IPS-15b (cell line): ENCODE measurements at regions not wholly inside any gene's neighbourhood (a gene's known extent, or its start where the extent isn't known, plus 50 kb on each side); places are given as distances from the start of the nearest gene placed in this dataset.

ENCODE experiments used
- H3K27me3 ChIP-seq: one replicate; pipeline ENCODE4 v1.6.1; 2013; ENCODE audit warnings: low read length; ENCODE audit not compliant: control insufficient read depth, insufficient read depth
- H3K36me3 ChIP-seq: one replicate; pipeline ENCODE4 v1.6.1; 2013; ENCODE audit warnings: low read length; ENCODE audit not compliant: control insufficient read depth, insufficient read depth
- H3K4me1 ChIP-seq: one replicate; pipeline ENCODE4 v1.6.1; 2013; ENCODE audit warnings: mild to moderate bottlenecking, low read length; ENCODE audit not compliant: control insufficient read depth, insufficient read depth
- H3K4me3 ChIP-seq: one replicate; pipeline ENCODE4 v1.5.1; 2013; ENCODE audit warnings: low read depth, low read length
- H3K9ac ChIP-seq: one replicate; pipeline ENCODE4 v1.6.1; 2013; ENCODE audit warnings: low read depth, mild to moderate bottlenecking, low read length
- H3K9me3 ChIP-seq: one replicate; pipeline ENCODE4 v1.6.1; 2013; ENCODE audit warnings: mild to moderate bottlenecking, low read length; ENCODE audit not compliant: control insufficient read depth, insufficient read depth

DNA sequence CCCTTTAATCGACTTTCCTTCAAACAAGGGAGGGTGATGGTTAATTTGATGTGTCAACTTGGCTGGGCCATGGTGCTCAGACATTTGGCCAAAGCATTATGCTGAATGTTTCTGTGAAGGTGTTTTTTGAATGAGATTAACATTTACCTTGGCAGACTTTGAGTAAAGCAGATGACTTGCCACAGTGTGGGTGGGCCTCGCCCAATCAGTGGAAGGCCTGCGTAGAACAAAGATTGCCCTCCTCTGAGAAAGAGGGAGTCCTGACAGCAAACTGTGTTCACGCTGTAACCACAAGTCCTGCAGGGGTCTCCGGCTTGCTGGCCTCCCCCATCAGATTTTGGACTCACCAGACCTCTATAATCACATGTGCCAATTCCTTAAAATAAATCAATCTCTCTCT, 118.7 kb downstream of the SOX9 start:
- no peaks in the 10 kb centered on the region for H3K27me3 ChIP-seq
- no peak overlapping the region for H3K4me3 ChIP-seq
- no peaks in the 10 kb centered on the region for H3K9me3 ChIP-seq
- H3K4me1 ChIP-seq = peaks cover 3% of the 10 kb centered on the region
- H3K9ac ChIP-seq = no peak overlapping the region
- H3K36me3 ChIP-seq = no peaks in the 10 kb centered on the region

GRCh38 chr17:72240333-72240732, 119.5 kb downstream of the SOX9 start:
- Histone ChIP-seq H3K27me3 (no peaks in the 10 kb centered on the region), H3K36me3 (no peaks in the 10 kb centered on the region), H3K9me3 (no peaks in the 10 kb centered on the region), H3K9ac (no peak overlapping the region), H3K4me3 (no peak overlapping the region), H3K4me1 (no peaks in the 10 kb centered on the region)

GRCh38 chr17:72244494-72244893, 123.7 kb downstream of the SOX9 start:
- Histone ChIP-seq H3K4me1 (no peaks in the 10 kb centered on the region), H3K36me3 (no peaks in the 10 kb centered on the region), H3K9ac (no peak overlapping the region), H3K9me3 (no peaks in the 10 kb centered on the region), H3K27me3 (no peaks in the 10 kb centered on the region), H3K4me3 (no peak overlapping the region)

DNA sequence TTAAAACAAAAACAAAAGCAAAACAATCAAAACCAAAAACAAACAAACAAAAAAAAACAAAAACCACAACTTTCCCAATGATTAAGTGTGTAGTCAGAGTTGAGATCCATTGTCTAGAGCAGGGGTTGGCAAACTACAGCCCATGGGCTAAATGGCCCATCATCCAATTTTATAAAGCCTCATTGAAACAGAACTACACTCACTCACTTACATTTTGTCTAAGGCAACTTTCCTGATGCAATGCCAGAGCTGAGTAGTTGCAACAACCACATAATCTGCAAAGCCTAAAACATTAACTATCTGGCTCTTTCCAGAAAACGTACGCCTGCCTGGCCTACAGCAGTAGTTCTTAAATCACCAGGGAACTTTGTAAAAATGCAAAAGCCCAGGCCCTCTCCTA, 124.1 kb downstream of the SOX9 start:
- Histone ChIP-seq H3K36me3 (no peaks in the 10 kb centered on the region), H3K4me3 (no peak overlapping the region), H3K4me1 (no peaks in the 10 kb centered on the region), H3K27me3 (no peaks in the 10 kb centered on the region), H3K9ac (no peak overlapping the region), H3K9me3 (no peaks in the 10 kb centered on the region)

- H3K9ac ChIP-seq = no peak overlapping the region
- no peaks in the 10 kb centered on the region for H3K36me3 ChIP-seq
- H3K4me1 ChIP-seq = no peaks in the 10 kb centered on the region
- H3K27me3 ChIP-seq = no peaks in the 10 kb centered on the region
- no peak overlapping the region for H3K4me3 ChIP-seq
- no peaks in the 10 kb centered on the region for H3K9me3 ChIP-seq
Observed at GRCh38 chr17:72249441-72249840, 128.6 kb downstream of the SOX9 start.

DNA sequence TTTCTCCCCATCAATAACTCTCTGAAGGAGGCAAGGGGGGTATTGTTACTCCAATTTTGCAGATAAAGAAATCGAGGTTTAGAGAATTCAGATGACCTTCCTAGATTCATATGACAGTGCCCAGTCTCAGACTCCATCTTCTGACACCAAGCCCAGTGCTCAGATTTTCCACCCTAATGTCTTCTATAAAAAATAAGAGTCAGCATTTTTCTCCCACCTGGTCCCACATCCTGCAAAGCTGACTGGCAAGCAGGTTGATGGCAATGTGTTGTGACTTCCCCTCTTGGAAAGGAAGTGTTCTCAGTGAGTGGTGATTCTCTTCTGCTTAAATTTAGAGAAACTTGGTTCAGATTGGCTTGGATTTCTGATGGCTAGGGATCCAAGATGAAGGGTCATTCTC, 129.4 kb downstream of the SOX9 start:
- Histone ChIP-seq H3K4me1 (no peaks in the 10 kb centered on the region), H3K4me3 (no peak overlapping the region), H3K27me3 (no peaks in the 10 kb centered on the region), H3K9ac (no peak overlapping the region), H3K9me3 (no peaks in the 10 kb centered on the region), H3K36me3 (no peaks in the 10 kb centered on the region)

GRCh38 chr17:72253597-72253996, 132.8 kb downstream of the SOX9 start:
- H3K4me1 ChIP-seq = no peaks in the 10 kb centered on the region
- H3K4me3 ChIP-seq = no peak overlapping the region
- no peaks in the 10 kb centered on the region for H3K27me3 ChIP-seq
- H3K9ac ChIP-seq = no peak overlapping the region
- H3K36me3 ChIP-seq = no peaks in the 10 kb centered on the region
- no peaks in the 10 kb centered on the region for H3K9me3 ChIP-seq

- Histone ChIP-seq H3K4me3 (no peak overlapping the region), H3K9me3 (no peaks in the 10 kb centered on the region), H3K9ac (no peak overlapping the region)
Observed at GRCh38 chr17:72254808-72255449, 134.1 kb downstream of the SOX9 start.

DNA sequence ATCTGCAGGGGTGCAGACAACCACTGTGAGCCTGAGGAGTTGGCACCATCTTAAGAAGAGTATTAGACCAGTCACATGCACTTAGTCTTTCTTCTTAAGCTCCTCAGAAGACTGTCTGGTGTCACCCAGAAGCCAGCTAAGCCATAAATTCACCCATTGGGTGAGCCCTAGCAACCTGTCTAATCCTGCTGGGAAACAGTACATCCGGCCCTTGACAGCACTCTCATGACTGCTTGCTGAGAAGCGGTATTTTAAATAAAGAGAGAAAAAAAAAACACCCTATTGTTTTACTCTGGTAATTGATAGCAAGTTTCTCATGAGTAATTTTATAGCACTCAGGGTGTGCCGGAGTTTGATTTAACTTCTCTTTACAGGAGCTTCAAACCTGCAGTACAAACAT, 134.7 kb downstream of the SOX9 start:
- Histone ChIP-seq H3K9ac (no peak overlapping the region), H3K27me3 (no peaks in the 10 kb centered on the region), H3K36me3 (no peaks in the 10 kb centered on the region), H3K9me3 (no peaks in the 10 kb centered on the region), H3K4me3 (no peak overlapping the region), H3K4me1 (no peaks in the 10 kb centered on the region)

More at GRCh38 chr17:72254808-72255449, 134.1 kb downstream of the SOX9 start:
- Histone ChIP-seq H3K4me1 (no peaks in the 10 kb centered on the region), H3K36me3 (no peaks in the 10 kb centered on the region), H3K27me3 (no peaks in the 10 kb centered on the region)

DNA sequence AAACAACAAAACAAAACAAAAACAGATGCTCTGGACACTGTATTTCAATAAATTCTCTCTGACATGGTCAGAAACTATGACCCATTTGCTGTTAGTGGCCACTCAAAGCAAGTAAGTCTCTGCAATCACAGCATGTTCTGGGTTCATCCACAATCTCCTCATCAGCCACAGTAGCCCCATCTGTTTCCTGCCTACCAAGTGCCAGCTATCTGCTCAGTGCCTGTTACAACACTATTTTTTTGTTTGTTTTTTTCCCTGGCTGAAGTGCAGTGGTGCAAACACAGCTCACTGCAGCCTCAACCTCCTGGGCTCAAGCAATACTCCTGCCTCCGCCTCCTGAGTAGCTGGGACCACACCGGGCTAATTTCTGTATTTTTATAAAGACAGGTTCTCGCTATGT, 137.9 kb downstream of the SOX9 start:
- H3K4me3 ChIP-seq = no peak overlapping the region
- no peaks in the 10 kb centered on the region for H3K4me1 ChIP-seq
- no peak overlapping the region for H3K9ac ChIP-seq
- no peaks in the 10 kb centered on the region for H3K27me3 ChIP-seq
- peaks cover 3% of the 10 kb centered on the region for H3K9me3 ChIP-seq
- no peaks in the 10 kb centered on the region for H3K36me3 ChIP-seq

GRCh38 chr17:72259922-72260321, 139.1 kb downstream of the SOX9 start:
- no peaks in the 10 kb centered on the region for H3K36me3 ChIP-seq
- H3K4me3 ChIP-seq = no peak overlapping the region
- H3K9me3 ChIP-seq = peaks cover 3% of the 10 kb centered on the region
- no peaks in the 10 kb centered on the region for H3K4me1 ChIP-seq
- H3K9ac ChIP-seq = no peak overlapping the region
- no peaks in the 10 kb centered on the region for H3K27me3 ChIP-seq

GRCh38 chr17:72262766-72263165, 141.9 kb downstream of the SOX9 start:
- H3K4me1 ChIP-seq = peaks cover 13% of the 10 kb centered on the region
- no peaks in the 10 kb centered on the region for H3K36me3 ChIP-seq
- no peaks in the 10 kb centered on the region for H3K27me3 ChIP-seq
- H3K9me3 ChIP-seq = peaks cover 3% of the 10 kb centered on the region
- no peak overlapping the region for H3K9ac ChIP-seq
- H3K4me3 ChIP-seq = no peak overlapping the region
